ENCODE measurements at regions not wholly inside any gene's neighbourhood (a gene's known extent, or its start where the extent isn't known, plus 50 kb on each side); places are given as distances from the start of the nearest gene placed in this dataset.
A peak's percentile ranks its signal among the peaks of the same experiment; 100 is the strongest.

GRCh38 chr17:63289931-63290330, 156.2 kb downstream of the CYB561 start:
- H3K4ac ChIP-seq (ENCODE audit: low read depth, low read length) = no peak overlapping the region
- peak overlapping the region; percentile 39 for H3K27ac ChIP-seq (ENCODE audit: insufficient read length, low read depth, low read length)

More at GRCh38 chr17:63289931-63290330, 156.2 kb downstream of the CYB561 start:
- Histone ChIP-seq H3T11ph (ENCODE audit: low read length) (no peak overlapping the region), H3K79me1 (ENCODE audit: insufficient read depth, low read depth, low read length, poor library complexity, severe bottlenecking) (no peaks in the 10 kb centered on the region), H3K18ac (ENCODE audit: insufficient read length, low read depth, low read length) (no peak overlapping the region), H4K20me1 (ENCODE audit: control insufficient read depth, insufficient read depth, insufficient read length) (no peaks in the 10 kb centered on the region), H3K56ac (ENCODE audit: insufficient read length, low read depth, low read length) (no peak overlapping the region), H2AFZ (ENCODE audit: low read length) (no peak overlapping the region), H4K8ac (replicated peaks; ENCODE audit: insufficient read length, low read depth, low read length) (no peak overlapping the region), H2BK20ac (ENCODE audit: low read depth, low read length, poor library complexity, severe bottlenecking) (no peak overlapping the region), H3K23ac (ENCODE audit: insufficient read length, low read depth, low read length) (no peak overlapping the region), H3K4me2 (ENCODE audit: insufficient read depth, insufficient read length, low read length) (no peak overlapping the region), H3K9me3 (ENCODE audit: control insufficient read depth, low read depth, low read length) (no peaks in the 10 kb centered on the region), H2AK5ac (ENCODE audit: insufficient read length, low read length) (no peak overlapping the region), H3K9ac (ENCODE audit: extremely low read depth, insufficient read length, low read length) (no peak overlapping the region), H3K79me2 (ENCODE audit: insufficient read depth, low read length) (no peaks in the 10 kb centered on the region), H3K23me2 (ENCODE audit: insufficient read length, low read depth, low read length, poor library complexity, severe bottlenecking) (no peaks in the 10 kb centered on the region), H4K91ac (ENCODE audit: insufficient read length, low read depth, low read length) (no peak overlapping the region), H2BK12ac (ENCODE audit: insufficient read length, low read depth, low read length) (no peak overlapping the region), H2BK15ac (ENCODE audit: low read depth, low read length) (no peak overlapping the region), H2BK120ac (ENCODE audit: low read depth, low read length, poor library complexity, severe bottlenecking) (no peak overlapping the region), H3K14ac (ENCODE audit: insufficient read depth, low read length) (no peak overlapping the region), H4K5ac (ENCODE audit: insufficient read length, low read depth, low read length) (no peak overlapping the region), H3K27me3 (ENCODE audit: insufficient read depth, low read length) (no peaks in the 10 kb centered on the region), H2BK5ac (ENCODE audit: insufficient read length, low read length) (no peak overlapping the region), H3K4me1 (ENCODE audit: insufficient read depth, low read length) (peaks cover 2% of the 10 kb centered on the region; the same call in 1 of the 2 replicates)
- DNase-seq = peak; percentile 48
- Mint-ChIP-seq H3K4me3 (no peak overlapping the region), H3K9me3 (peaks cover 15 to 25% of the 10 kb centered on the region in 2 experiments), H3K27me3 (ENCODE audit: low read depth) (no peaks in the 10 kb centered on the region), H3K27ac (peak overlapping the region in 1 of 3 experiments; percentile 1; a peak in 1 of 7 replicates), H3K36me3 (ENCODE audit: insufficient read depth in 1 of 3, low read depth in 3 of 3) (peaks cover 6 to 27% (median 15%) of the 10 kb centered on the region in 3 experiments), H3K4me1 (peaks cover 23 to 30% of the 10 kb centered on the region in 2 experiments)
- TF ChIP-seq, protein P1, sequence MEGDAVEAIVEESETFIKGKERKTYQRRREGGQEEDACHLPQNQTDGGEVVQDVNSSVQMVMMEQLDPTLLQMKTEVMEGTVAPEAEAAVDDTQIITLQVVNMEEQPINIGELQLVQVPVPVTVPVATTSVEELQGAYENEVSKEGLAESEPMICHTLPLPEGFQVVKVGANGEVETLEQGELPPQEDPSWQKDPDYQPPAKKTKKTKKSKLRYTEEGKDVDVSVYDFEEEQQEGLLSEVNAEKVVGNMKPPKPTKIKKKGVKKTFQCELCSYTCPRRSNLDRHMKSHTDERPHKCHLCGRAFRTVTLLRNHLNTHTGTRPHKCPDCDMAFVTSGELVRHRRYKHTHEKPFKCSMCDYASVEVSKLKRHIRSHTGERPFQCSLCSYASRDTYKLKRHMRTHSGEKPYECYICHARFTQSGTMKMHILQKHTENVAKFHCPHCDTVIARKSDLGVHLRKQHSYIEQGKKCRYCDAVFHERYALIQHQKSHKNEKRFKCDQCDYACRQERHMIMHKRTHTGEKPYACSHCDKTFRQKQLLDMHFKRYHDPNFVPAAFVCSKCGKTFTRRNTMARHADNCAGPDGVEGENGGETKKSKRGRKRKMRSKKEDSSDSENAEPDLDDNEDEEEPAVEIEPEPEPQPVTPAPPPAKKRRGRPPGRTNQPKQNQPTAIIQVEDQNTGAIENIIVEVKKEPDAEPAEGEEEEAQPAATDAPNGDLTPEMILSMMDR (conservative IDR thresholded peaks at IDR 0.05) = no peak
- no CpG with 5 or more reads among the region's 1 CpG for WGBS (ENCODE audit: extremely low coverage, insufficient read length, low lambda C conversion rate)
